GM21825 (cell line): ENCODE measurements at regions not wholly inside any gene's neighbourhood (a gene's known extent, or its start where the extent isn't known, plus 50 kb on each side); places are given as distances from the start of the nearest gene placed in this dataset.
A peak's percentile ranks its signal among the peaks of the same experiment; 100 is the strongest.

Source experiments
- ATAC-seq: cut with Tn5 transposase; IDR thresholded peaks from one replicate; pipeline ENCODE4 v1.9.1; 2021; ENCODE audit warnings: mild to moderate bottlenecking, moderate library complexity; ENCODE audit not compliant: unreplicated experiment

DNA sequence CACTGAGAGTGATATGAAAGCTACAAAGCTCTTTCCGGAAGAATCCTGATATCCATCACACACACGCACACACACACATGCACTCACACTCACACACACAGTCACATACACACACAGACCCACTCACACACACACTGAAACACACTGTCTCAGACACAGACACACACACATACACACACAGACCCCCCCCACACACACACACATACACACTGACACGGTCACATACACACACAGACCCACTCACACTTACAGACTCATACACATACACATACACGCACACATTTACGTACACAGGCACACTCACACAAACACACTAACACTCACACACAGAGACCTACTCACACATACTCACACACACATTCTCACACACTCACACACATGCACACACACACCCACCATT, 58.6 kb downstream of the LIG4 start:
- ATAC-seq: no peak

DNA sequence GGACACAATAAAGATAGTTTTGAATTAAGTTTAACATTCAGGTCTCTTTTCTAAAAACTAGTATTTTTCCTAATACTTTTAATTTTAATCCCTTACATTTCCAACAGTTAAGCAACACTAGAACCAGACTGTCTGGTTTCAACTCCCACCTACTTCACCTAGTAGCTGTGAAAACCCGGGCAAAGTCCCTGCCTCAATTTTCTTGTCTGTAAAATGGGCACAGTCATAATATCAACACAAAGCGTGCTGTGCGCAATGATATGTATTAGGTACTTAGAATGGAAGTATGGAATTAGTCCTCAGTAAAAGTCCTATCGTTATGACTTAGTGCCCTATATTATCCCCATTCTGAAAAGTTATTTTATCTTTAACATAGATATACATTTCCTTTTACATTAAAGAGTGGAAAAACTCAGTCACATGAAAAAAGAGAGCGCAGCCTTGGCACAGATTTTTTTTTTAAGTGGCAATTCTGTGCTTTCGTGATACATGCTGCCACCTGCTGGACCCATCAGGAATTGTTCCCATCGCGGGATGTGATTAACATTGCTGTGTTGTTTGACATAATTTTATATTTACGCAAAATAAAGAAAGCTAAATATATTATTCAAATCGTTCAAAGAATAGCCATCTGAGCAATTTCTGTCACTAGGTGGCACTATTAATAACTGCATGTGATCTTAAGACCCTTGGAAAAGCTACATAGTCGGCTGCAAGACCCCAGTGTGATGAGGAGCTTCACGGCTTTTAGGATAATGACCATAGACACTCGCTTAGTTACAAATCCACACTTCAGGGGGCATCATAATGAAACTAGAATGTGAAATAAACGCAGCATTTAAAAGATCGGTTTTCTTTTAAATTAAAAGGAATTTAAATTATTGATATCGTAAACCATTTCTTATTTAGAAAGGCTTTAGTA, 59.9 kb downstream of the LIG4 start:
- ATAC-seq: peak; percentile 65

DNA sequence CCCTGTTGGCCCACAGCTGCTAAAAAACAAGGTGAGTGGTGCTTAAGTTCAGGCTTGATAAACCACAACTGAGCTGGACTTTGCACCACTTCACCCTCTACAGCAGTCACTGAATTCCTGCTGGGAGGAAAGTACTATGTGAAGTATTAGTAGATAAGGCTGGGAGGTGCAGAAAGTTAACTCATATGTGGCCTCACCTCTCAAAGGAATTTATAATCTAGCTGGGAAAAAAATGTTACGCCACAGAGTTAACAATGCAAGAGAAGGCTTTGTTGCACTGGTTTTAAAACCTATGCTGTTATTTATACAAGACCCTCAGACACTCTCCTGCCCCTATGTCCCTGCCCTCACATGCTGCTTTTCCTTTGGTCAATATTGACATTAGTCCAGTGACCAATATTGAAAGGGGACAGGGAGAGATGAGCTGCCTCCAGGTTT, 60.9 kb downstream of the LIG4 start:
- ATAC-seq: no peak

DNA sequence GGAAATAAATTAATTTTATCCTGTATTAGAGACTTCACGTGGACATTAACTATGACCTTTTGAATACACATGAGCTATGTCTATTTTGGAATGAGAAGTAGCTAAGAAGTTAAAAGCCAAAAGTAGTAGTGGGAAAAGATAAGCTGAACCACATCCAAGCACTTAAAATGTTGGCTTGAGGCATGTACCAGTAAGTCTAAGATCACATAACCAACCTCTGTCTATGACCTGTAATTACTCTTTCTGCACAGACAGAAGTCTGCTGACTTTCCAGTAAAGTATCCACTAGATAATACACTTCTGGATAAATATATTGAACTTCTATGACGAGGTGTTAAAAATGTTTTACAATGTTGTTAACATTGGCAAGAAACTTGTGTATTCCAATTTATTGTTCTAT, 68.7 kb downstream of the LIG4 start:
- no peak for ATAC-seq

DNA sequence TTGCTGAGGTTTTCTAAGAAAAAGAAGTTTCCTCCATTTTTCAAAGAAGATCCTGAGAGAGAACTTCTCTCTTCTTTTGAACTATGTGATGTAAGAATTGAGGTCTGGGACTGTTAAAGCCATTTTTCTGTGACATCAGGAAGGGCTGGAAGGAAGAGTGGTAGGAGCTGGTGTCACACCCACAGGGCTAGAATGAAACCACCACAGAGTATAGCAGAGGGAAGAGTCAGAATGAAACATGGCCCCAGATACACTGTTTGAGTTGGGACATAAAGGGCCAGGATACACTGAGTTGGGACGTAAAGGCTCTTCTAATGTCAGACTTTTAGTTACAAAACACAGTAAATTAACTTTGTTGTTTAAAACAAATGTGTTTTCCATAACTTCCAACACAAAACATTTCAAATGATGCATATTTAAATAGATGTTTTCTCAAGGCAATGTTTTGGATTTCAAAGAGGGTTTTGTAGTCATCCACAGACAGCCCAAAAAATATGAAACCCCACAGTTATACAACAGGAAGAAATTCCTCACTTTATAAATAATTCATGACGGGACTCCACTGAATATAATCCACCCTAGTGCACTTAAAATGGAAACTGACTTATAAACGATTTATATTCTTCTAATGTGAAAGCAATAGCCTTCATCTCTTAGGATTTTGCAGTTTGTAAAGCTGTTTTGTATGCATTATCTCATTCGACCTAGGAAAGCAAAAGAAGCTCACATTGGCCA, 72.5 kb downstream of the LIG4 start:
- ATAC-seq: no peak

DNA sequence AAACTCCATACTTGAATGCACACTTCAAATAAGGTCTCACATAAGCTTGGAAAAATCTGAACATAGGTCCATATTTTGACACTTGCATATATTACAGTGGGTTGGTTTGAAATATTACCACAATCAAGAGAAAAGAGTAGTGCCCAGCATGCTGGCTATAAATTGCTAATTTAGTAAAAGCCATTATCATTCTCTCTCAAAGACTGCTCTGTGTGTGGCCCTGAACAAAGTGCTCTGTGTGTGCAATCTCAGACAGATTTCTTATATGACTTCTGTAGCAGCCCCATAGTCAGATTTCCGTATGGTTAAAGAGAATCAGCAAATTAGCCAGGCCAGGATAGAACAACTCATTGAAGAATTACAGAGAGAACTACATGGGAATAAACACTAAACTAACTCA, 78.2 kb downstream of the LIG4 start:
- no peak for ATAC-seq

DNA sequence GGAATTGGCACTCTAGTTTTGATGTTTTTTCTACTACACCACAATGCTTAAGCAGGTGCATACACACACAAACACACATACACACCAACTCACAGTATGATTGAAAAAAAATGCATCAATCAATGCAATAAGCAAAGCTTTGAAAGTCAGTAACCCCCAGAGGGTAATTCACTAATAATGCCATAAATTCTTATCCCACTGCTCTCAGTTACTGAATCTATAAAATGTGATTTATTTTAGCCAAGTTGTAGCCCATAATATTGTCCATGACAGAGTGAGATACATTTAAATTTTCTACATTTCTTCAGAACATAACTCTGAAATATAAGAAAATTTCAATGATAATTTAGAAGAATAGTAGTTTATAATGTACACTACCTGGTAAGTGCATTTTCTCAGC, 87.9 kb downstream of the LIG4 start:
- ATAC-seq: no peak

DNA sequence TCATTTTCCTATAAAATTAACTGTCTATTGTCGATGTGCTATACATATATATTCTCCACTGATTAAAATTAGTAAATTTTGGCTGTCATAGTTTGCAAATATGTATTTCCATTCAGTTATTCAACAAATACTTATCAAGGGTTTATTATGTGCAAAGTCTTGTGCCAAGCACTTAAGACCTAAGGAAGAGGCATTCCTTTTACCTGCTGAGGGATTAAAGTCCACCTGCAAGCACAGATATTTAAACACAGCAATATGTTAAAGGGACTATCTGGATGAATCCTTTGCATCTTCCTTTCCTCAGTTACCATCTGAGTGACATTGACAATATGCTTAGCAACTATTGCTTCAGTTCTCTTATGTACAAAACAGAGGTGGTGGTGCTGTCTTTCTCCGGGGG, 89.3 kb downstream of the LIG4 start:
- ATAC-seq: no peak

DNA sequence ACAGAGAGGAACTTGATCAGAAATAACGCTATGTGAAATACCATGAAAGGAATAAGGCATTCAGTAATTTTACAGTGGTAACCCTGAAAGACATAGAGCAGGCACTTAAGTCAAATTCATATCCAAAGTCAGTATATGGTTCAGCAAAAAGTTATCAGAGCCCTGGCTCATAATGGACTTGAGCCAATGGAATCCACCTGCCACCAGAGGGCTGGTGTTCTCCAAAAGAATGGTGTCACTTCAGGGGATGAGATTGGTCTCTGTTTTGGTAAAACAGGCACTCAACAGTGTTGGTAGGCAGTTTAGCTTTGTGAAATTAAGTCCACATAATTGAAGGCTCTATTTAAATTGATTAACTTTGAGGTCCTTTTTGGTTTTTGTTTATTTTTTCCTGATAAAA, 93.9 kb downstream of the LIG4 start:
- no peak for ATAC-seq

DNA sequence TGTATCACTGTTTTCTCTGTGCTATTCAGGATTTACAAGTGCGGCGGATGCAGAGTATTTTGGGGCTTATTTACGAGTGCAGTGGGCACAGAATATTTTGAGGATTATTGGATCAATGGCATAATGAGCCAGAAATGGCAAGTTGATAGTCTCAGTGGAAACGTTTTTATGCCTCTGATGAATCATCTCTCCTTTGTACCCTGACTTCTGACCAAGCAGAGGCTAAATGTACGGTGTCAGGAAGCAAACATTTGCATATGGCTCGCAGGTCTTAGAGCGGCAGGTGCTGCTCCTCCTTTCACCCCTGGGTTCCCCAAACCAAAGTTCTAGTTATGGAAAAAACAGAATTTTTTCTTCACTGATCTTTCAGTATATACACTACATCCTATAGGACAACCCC, 94.5 kb downstream of the LIG4 start:
- no peak for ATAC-seq

DNA sequence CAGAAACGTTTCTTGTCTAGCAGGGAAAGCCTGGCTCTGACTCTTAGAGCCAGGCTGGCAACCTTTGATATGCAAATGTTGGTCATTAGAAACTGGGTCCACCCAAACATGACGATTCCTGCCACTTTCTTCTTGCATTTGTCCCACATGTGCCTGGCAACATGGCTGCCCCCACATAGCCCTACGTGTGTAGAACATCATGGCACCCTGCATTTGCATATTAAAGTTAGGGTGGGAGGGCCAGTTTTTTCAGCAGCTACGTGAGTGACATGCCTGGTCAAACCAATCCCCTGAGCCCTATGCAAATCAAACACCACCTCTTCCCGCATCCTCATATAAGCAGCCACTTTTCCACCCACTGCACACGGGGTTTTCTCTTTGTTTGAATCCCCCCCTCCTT, 95.0 kb downstream of the LIG4 start:
- ATAC-seq: no peak

DNA sequence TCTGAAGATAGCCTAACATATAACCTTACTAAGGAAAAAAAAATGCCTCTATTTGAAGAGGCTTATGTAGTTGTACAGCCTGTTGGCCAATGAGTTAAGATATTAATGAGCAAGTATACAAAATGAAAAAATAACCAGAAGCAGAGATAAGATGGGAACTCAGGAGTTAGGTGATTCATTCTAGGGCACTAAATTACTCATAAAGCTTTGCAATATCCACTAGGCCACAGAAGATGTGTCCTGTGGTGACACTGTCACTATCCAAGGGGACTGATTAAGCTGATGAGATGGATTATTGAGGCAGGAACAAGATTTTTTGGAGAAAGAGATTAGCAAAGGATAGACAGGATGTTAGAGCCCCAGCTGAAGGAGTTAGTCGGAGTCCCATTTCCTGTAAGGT, 99.6 kb downstream of the LIG4 start:
- ATAC-seq: no peak

DNA sequence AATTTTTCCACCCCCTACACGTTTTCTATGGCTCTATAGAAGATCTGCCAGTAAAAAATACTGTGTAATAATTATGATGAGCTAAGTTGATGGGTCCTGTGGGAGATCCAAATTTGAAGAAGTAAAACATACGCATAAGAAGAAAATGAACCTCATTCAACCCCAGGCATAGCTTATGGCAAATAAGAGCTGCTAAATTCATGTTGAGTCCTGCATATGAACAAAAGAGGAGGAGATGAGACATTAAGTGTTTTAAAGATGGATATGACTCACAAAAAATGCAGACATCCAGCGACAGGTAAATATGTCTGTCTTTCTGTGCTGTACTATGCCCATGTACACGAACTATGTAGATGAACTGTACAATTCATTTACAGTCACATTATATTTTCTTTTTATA, 101.9 kb downstream of the LIG4 start:
- no peak for ATAC-seq

DNA sequence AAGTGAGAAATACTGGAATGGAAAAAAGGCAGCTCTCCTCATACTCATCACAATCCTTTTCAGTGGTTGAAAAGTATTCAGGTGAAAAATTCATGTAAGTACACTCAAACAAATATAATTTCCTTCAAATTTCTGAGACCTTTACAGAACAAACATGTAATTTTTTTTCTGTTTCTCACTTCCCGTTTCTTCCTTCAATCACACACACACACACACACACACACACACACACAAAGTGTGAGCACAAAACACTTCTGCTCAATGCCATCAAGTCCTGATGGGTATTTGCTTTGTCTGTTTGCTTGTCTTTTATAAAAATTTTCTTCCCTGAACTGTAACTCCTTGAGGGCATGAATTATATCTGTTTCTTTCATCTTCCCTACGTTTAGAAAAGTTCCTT, 110.6 kb downstream of the LIG4 start:
- ATAC-seq: no peak

DNA sequence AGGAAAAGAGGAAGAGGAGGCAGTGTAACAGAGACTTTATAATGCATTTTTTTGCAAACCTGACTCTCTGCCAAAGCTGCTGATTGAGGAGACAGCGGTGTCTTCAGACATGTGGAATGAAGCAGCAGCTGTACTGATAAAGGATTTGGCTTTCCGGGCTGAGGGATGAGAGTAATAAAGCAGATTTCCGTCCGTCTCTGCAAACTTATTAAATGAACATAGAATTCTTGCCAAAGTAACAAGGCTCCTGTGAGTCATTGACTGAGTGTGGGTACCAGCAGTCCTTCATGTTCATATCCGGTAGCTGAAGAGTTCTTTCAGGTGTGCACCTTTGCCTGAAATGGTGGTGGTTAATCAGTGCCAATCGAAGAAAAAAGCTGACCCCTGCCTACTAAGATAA, 112.6 kb downstream of the LIG4 start:
- ATAC-seq: no peak

DNA sequence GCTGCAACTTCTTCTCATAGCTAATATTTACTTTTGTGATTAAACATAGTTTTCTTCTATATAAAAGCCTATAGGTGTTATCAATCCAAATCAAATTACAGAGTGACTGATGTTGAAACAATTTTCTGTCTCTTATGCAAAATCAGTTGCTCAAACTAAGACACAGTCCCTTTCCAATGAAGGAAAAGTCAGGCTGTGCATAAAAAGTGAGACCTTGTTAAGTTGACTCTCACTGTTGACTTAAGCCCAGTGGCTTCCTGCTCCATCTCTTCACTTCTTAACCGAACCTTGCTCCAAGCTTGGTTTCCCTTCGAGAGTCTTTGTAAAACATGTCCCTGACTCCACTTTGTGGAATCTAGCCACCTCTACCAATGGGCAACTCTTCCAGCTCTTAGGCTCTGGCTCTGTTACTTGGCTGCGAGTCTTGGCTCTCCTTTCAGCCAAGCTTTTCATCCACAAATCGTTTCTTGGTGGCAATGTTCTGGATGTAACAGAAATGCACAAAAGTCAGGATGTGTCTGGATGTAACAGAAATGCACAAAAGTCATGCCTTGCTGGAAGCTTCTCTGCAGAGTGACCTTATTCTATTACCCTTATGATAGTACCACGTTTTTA, 118.9 kb downstream of the LIG4 start:
- no peak for ATAC-seq

DNA sequence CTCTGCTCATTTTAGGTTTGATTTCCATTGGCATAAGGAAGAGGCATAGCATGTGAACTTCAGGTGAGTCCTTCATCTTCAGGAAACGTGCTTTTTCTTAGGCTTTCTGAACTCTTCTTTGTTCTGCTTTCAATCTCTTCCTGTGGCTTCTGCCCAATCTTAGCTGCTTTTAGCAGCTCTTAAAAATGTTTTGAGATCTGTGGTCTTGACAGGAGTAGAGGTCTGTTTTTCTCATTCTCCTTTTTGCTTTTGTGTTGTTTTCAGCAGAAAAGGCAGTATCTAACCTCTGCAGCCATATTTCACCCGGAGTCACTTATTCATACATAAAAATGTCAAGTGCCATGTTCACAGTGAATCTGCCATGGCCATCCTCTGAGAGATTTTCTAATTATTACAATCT, 120.3 kb downstream of the LIG4 start:
- ATAC-seq: no peak

DNA sequence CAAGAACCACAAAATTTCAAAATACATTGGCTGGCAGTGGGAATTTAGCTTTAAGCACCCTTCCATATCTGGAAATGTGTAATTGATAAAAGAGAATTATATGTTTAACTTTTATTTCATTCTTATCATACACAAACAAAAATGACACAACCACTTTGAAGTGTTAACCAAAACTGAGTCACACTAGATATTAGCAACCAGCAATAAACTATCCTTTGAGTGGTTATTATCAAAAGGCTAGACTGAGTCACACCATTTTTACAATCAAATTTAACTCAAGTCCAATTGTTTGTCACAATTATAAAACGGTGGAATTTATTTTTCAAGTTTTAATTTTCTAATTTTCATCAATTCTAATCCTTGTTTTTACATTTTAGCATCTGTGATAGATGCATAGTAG, 121.7 kb downstream of the LIG4 start:
- ATAC-seq: no peak

DNA sequence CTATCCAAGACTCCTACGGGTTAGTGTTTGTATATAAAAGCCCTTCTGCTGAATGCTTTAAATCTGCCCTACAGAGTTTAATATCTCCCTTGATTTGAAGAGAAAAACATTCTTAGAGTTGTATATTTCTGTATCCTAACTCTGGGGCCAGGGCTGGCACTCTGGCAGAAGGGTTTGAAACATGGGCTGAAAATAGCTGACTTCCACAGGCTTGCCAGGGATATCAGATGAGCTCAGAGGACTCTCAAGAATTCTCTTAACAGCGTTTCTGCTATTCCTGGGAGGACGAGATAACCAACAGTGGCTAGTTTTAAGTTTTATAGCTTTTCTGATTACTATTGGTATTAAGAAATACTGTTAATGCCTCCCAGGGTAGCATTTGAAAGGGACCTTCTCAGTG, 127.5 kb downstream of the LIG4 start:
- ATAC-seq: no peak

DNA sequence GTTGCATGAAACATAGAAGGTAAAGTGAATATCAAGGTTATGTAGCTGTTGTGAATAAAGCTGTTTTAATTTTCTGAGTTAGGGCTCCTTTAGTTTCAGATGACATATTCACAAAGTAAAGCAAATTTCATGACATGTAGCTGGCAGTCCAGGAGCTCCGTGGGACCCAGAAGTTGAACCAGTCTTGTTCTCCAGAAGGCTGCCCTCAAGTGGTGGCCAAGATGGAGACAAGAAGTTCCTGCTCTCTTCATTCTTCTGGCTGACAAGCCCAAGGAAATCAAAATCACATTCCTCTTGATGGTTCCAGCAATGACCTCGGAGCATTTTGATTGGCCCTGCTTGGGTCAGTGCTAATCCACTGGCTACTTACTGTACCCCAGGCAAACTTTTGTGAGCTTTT, 128.7 kb downstream of the LIG4 start:
- ATAC-seq: no peak

DNA sequence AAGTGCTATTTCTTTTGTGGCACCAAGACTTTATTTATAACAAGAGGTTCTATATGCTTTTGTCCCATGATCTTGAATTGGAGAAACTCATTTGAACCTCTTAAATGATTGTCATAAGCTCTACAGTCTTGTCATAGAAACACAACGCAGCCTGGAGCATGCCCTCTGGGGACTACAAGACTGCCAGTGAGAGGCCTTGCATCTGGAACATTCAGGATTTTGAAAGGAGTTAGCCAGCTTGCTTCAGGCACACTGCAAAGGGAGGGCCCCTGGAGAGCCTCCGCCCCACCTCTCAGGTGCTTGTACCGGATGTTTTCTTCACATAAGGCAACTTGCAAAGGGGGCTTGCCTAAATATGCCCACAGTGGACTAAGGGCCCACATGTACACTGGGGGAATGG, 130.5 kb downstream of the LIG4 start:
- no peak for ATAC-seq

DNA sequence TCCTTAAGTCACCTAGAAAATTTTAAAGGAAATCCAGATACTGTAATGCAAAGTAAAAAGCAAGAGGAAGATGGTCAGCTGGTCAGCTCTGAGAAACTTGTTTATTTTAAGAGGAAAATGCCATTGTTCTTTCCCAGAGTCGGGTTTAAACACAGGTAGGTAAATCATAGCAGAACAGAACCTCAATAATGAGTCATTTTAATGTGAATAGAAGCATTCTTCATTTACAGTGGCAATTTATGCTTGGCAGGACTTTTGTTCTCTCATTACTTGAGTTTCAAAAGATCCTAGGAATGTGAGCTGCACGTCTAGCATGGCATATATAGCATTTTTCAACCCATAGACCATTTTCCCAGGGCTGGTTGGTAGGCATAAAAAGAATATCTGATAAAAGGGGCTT, 132.3 kb downstream of the LIG4 start:
- no peak for ATAC-seq
